ENCODE measurements at regions not wholly inside any gene's neighbourhood (a gene's known extent, or its start where the extent isn't known, plus 50 kb on each side); places are given as distances from the start of the nearest gene placed in this dataset.

DNA sequence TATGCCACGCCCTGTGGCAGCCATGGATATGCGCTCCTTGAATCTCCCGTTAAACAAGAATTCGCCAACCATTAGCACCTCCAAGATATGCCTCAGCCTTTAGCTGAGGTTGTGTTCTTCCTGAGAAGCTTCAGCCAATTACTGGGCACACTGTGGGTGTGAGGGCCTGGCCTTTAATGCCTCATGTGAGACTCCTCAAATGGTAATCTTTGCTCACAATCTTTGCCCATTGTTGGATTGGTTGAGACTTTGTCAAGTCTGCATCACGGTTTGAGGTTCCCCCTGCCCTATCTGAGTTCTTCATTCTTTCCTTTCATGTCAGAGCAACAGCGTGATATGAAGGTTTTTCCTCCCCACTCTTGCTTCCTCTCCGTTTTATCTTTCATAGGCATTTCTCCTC, 108.1 kb upstream of the CCDC54 start:
- Histone ChIP-seq H2AFZ (no peak overlapping the region), H3K36me3 (ENCODE audit: insufficient read depth) (no peaks in the 10 kb centered on the region), H3K4me3 (no peak overlapping the region), H3F3A (replicated peaks; ENCODE audit: low read depth) (no peaks in the 10 kb centered on the region), H3K79me2 (replicated peaks; ENCODE audit: insufficient read depth) (no peaks in the 10 kb centered on the region), H3K9me2 (ENCODE audit: insufficient read depth) (0 out of 2 replicates have a peak, but pooled peaks cover 3% of the 10 kb centered on the region), H3K4me1 (ENCODE audit: insufficient read depth) (peaks cover 12% of the 10 kb centered on the region), H3K27ac (ENCODE audit: low read depth) (no peak overlapping the region), H3K27me3 (ENCODE audit: insufficient read depth) (no peaks in the 10 kb centered on the region), H3K4me2 (no peak overlapping the region), H4K20me1 (replicated peaks; ENCODE audit: insufficient read depth) (no peaks in the 10 kb centered on the region)
- ATAC-seq (no peak), DNase-seq (ENCODE audit: low spot score) (no peak)
- TF ChIP-seq JUNB (IDR thresholded peaks at IDR 0.05; ENCODE audit: unreplicated experiment) (no peak), EZH2 (IDR thresholded peaks at IDR 0.05; ENCODE audit: low read depth, unreplicated experiment) (no peak), STAT1 (IDR thresholded peaks at IDR 0.05; ENCODE audit: unreplicated experiment) (no peak), NANOG (IDR thresholded peaks at IDR 0.05; ENCODE audit: borderline replicate concordance) (no peak), ZNF331 (CRISPR knock-in tag; IDR thresholded peaks at IDR 0.05; ENCODE audit: low read depth) (no peak), CREB1 (CRISPR knock-in tag; IDR thresholded peaks at IDR 0.05; ENCODE audit: low read depth) (no peak), EZH2phosphoT487 (IDR thresholded peaks at IDR 0.05; ENCODE audit: unreplicated experiment) (no peak), ZNF114 (CRISPR knock-in tag; IDR thresholded peaks at IDR 0.05) (no peak), POLR2AphosphoS5 (IDR thresholded peaks at IDR 0.05; ENCODE audit: low read depth) (no peak)
- TF ChIP-seq, protein P1, sequence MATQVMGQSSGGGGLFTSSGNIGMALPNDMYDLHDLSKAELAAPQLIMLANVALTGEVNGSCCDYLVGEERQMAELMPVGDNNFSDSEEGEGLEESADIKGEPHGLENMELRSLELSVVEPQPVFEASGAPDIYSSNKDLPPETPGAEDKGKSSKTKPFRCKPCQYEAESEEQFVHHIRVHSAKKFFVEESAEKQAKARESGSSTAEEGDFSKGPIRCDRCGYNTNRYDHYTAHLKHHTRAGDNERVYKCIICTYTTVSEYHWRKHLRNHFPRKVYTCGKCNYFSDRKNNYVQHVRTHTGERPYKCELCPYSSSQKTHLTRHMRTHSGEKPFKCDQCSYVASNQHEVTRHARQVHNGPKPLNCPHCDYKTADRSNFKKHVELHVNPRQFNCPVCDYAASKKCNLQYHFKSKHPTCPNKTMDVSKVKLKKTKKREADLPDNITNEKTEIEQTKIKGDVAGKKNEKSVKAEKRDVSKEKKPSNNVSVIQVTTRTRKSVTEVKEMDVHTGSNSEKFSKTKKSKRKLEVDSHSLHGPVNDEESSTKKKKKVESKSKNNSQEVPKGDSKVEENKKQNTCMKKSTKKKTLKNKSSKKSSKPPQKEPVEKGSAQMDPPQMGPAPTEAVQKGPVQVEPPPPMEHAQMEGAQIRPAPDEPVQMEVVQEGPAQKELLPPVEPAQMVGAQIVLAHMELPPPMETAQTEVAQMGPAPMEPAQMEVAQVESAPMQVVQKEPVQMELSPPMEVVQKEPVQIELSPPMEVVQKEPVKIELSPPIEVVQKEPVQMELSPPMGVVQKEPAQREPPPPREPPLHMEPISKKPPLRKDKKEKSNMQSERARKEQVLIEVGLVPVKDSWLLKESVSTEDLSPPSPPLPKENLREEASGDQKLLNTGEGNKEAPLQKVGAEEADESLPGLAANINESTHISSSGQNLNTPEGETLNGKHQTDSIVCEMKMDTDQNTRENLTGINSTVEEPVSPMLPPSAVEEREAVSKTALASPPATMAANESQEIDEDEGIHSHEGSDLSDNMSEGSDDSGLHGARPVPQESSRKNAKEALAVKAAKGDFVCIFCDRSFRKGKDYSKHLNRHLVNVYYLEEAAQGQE (IDR thresholded peaks at IDR 0.05; ENCODE audit: unreplicated experiment), result no peak
- TF ChIP-seq, protein P2, sequence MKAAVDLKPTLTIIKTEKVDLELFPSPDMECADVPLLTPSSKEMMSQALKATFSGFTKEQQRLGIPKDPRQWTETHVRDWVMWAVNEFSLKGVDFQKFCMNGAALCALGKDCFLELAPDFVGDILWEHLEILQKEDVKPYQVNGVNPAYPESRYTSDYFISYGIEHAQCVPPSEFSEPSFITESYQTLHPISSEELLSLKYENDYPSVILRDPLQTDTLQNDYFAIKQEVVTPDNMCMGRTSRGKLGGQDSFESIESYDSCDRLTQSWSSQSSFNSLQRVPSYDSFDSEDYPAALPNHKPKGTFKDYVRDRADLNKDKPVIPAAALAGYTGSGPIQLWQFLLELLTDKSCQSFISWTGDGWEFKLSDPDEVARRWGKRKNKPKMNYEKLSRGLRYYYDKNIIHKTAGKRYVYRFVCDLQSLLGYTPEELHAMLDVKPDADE (IDR thresholded peaks at IDR 0.05), result no peak
- TF ChIP-seq, protein P3, sequence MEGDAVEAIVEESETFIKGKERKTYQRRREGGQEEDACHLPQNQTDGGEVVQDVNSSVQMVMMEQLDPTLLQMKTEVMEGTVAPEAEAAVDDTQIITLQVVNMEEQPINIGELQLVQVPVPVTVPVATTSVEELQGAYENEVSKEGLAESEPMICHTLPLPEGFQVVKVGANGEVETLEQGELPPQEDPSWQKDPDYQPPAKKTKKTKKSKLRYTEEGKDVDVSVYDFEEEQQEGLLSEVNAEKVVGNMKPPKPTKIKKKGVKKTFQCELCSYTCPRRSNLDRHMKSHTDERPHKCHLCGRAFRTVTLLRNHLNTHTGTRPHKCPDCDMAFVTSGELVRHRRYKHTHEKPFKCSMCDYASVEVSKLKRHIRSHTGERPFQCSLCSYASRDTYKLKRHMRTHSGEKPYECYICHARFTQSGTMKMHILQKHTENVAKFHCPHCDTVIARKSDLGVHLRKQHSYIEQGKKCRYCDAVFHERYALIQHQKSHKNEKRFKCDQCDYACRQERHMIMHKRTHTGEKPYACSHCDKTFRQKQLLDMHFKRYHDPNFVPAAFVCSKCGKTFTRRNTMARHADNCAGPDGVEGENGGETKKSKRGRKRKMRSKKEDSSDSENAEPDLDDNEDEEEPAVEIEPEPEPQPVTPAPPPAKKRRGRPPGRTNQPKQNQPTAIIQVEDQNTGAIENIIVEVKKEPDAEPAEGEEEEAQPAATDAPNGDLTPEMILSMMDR (conservative IDR thresholded peaks at IDR 0.05; ENCODE audit: low read depth in 2 of 2), result no peak
- TF ChIP-seq, protein P4, sequence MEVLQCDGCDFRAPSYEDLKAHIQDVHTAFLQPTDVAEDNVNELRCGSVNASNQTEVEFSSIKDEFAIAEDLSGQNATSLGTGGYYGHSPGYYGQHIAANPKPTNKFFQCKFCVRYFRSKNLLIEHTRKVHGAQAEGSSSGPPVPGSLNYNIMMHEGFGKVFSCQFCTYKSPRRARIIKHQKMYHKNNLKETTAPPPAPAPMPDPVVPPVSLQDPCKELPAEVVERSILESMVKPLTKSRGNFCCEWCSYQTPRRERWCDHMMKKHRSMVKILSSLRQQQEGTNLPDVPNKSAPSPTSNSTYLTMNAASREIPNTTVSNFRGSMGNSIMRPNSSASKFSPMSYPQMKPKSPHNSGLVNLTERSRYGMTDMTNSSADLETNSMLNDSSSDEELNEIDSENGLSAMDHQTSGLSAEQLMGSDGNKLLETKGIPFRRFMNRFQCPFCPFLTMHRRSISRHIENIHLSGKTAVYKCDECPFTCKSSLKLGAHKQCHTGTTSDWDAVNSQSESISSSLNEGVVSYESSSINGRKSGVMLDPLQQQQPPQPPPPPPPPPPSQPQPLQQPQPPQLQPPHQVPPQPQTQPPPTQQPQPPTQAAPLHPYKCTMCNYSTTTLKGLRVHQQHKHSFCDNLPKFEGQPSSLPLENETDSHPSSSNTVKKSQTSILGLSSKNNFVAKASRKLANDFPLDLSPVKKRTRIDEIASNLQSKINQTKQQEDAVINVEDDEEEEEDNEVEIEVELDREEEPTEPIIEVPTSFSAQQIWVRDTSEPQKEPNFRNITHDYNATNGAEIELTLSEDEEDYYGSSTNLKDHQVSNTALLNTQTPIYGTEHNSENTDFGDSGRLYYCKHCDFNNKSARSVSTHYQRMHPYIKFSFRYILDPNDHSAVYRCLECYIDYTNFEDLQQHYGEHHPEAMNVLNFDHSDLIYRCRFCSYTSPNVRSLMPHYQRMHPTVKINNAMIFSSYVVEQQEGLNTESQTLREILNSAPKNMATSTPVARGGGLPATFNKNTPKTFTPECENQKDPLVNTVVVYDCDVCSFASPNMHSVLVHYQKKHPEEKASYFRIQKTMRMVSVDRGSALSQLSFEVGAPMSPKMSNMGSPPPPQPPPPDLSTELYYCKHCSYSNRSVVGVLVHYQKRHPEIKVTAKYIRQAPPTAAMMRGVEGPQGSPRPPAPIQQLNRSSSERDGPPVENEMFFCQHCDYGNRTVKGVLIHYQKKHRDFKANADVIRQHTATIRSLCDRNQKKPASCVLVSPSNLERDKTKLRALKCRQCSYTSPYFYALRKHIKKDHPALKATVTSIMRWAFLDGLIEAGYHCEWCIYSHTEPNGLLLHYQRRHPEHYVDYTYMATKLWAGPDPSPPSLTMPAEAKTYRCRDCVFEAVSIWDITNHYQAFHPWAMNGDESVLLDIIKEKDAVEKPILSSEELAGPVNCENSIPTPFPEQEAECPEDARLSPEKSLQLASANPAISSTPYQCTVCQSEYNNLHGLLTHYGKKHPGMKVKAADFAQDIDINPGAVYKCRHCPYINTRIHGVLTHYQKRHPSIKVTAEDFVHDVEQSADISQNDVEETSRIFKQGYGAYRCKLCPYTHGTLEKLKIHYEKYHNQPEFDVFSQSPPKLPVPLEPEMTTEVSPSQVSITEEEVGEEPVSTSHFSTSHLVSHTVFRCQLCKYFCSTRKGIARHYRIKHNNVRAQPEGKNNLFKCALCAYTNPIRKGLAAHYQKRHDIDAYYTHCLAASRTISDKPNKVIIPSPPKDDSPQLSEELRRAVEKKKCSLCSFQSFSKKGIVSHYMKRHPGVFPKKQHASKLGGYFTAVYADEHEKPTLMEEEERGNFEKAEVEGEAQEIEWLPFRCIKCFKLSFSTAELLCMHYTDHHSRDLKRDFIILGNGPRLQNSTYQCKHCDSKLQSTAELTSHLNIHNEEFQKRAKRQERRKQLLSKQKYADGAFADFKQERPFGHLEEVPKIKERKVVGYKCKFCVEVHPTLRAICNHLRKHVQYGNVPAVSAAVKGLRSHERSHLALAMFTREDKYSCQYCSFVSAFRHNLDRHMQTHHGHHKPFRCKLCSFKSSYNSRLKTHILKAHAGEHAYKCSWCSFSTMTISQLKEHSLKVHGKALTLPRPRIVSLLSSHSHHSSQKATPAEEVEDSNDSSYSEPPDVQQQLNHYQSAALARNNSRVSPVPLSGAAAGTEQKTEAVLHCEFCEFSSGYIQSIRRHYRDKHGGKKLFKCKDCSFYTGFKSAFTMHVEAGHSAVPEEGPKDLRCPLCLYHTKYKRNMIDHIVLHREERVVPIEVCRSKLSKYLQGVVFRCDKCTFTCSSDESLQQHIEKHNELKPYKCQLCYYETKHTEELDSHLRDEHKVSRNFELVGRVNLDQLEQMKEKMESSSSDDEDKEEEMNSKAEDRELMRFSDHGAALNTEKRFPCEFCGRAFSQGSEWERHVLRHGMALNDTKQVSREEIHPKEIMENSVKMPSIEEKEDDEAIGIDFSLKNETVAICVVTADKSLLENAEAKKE (CRISPR knock-in tag; IDR thresholded peaks at IDR 0.05), result no peak
- Mint-ChIP-seq H3K4me1 (peaks cover 10% of the 10 kb centered on the region), H3K27ac (no peak overlapping the region), H3K9me3 (no peaks in the 10 kb centered on the region), H3K36me3 (ENCODE audit: low read depth) (no peaks in the 10 kb centered on the region), H3K4me3 (no peak overlapping the region), H3K27me3 (ENCODE audit: insufficient read depth, low read depth, poor library complexity) (no peaks in the 10 kb centered on the region)

All from GM23338 (cell line).